Activated naive CD4-positive, alpha-beta T cell treated with anti-CD3 and anti-CD28 coated beads for 36 hours (primary cell): ENCODE measurements at regions not wholly inside any gene's neighbourhood (a gene's known extent, or its start where the extent isn't known, plus 50 kb on each side); places are given as distances from the start of the nearest gene placed in this dataset.

Experiments
- CTCF ChIA-PET: fragments of 350-600 bp; sonication (Branson Sonifier 250); formaldehyde crosslinking; loops from one replicate; lab custom pipeline; 2021; ENCODE audit warnings: antibody characterized with exemption; lab: Charles Lee
- DNase-seq: peaks from one replicate; pipeline ENCODE4 v3.0.0-alpha.2; 2020
- H3K27ac Mint-ChIP-seq: one replicate; pipeline ENCODE4 v1.8.0; 2021; ENCODE audit warnings: mild to moderate bottlenecking, mixed read lengths
- H3K27me3 Mint-ChIP-seq: one replicate; pipeline ENCODE4 v1.8.0; 2021; ENCODE audit warnings: low read depth, mixed read lengths
- H3K36me3 Mint-ChIP-seq: one replicate; pipeline ENCODE4 v1.8.0; 2021; ENCODE audit warnings: low read depth, mixed read lengths
- H3K4me1 Mint-ChIP-seq: one replicate; pipeline ENCODE4 v1.8.0; 2021; ENCODE audit warnings: low read depth, mixed read lengths
- H3K4me3 Mint-ChIP-seq: one replicate; pipeline ENCODE4 v1.8.0; 2021; ENCODE audit warnings: mild to moderate bottlenecking, moderate library complexity, mixed read lengths
- H3K9me3 Mint-ChIP-seq: one replicate; pipeline ENCODE4 v1.8.0; 2021; ENCODE audit warnings: mixed read lengths
- intact Hi-C: fragments of 100-400 bp; cut with micrococcal nuclease; formaldehyde crosslinking; loops from one replicate; pipeline ENCODE4 v1.15.1; 2023

- no peak overlapping the region for H3K27ac Mint-ChIP-seq
- peaks cover 16% of the 10 kb centered on the region for H3K4me1 Mint-ChIP-seq
- no peak overlapping the region for H3K4me3 Mint-ChIP-seq
- CTCF ChIA-PET: no interaction called here
- no peaks in the 10 kb centered on the region for H3K9me3 Mint-ChIP-seq
- H3K27me3 Mint-ChIP-seq: no peaks in the 10 kb centered on the region
- intact Hi-C loops: no loop called here
- H3K36me3 Mint-ChIP-seq: peaks cover 2% of the 10 kb centered on the region
- no peak for DNase-seq
Observed at GRCh38 chr10:31754803-31755624, 173.6 kb downstream of the ARHGAP12 start.

GRCh38 chr10:31753681-31754080, 174.9 kb downstream of the ARHGAP12 start:
- intact Hi-C loops: no loop called here
- DNase-seq: no peak
- CTCF ChIA-PET: no interaction called here
- Mint-ChIP-seq H3K4me1 (peaks cover 12% of the 10 kb centered on the region), H3K9me3 (no peaks in the 10 kb centered on the region), H3K27me3 (no peaks in the 10 kb centered on the region), H3K27ac (no peak overlapping the region), H3K36me3 (no peaks in the 10 kb centered on the region), H3K4me3 (no peak overlapping the region)

GRCh38 chr10:31752170-31752569, 176.5 kb downstream of the ARHGAP12 start:
- no peaks in the 10 kb centered on the region for H3K36me3 Mint-ChIP-seq
- intact Hi-C loops: no loop called here
- H3K27ac Mint-ChIP-seq: no peak overlapping the region
- no peak for DNase-seq
- H3K27me3 Mint-ChIP-seq: no peaks in the 10 kb centered on the region
- CTCF ChIA-PET: no interaction called here
- peaks cover 8% of the 10 kb centered on the region for H3K4me1 Mint-ChIP-seq
- no peaks in the 10 kb centered on the region for H3K9me3 Mint-ChIP-seq
- H3K4me3 Mint-ChIP-seq: no peak overlapping the region

- Mint-ChIP-seq H3K27ac (no peak overlapping the region), H3K4me1 (peaks cover 12% of the 10 kb centered on the region), H3K4me3 (no peak overlapping the region), H3K27me3 (no peaks in the 10 kb centered on the region), H3K36me3 (no peaks in the 10 kb centered on the region), H3K9me3 (no peaks in the 10 kb centered on the region)
- no peak for DNase-seq
- CTCF ChIA-PET: no interaction called here
- intact Hi-C loops: no loop called here
Observed at GRCh38 chr10:31751738-31752080, 176.9 kb downstream of the ARHGAP12 start.

DNA sequence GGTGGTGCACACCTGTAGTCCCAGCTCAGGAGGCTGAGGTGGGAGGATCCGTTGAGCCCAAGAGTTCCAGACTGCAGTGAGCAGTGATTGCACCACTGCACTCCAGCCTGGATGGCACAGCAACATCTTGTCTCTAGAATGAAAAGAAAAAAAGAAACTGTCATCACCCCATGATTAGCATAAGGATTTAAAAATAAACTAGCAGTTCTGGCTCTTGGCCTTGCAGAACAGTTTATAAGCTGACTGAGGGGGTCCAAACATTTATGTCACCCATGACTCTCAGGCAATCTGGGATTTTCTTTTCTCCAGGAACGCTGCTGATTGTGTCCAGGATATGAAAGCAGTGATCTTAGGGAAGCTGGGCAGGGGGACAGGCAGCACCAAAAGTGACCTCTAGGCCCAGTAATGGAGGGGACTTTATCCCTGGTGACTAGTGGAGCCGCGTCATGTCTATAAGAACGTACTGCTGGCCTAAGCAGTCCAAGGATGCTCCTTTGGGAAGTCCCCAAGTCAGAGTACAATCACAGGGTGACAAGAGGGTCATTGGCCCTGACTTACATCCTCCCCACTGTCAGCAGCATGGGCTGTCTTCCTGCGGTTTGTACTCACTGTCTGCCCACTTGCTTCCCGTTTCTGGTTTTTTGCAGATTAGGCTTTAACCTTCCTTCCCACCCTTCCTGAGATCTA, 177.4 kb downstream of the ARHGAP12 start:
- no peaks in the 10 kb centered on the region for H3K9me3 Mint-ChIP-seq
- intact Hi-C loops: no loop called here

GRCh38 chr10:31749981-31750840, 178.4 kb downstream of the ARHGAP12 start:
- H3K9me3 Mint-ChIP-seq: no peaks in the 10 kb centered on the region
- peaks cover 24% of the 10 kb centered on the region for H3K4me1 Mint-ChIP-seq
- intact Hi-C loops: loop anchor here (5.0 to 10.0 kb wide), 3 partner anchors 177 to 1385 kb away; partner anchors contain the start of genes ARHGAP12 and ZNF438
- no peak overlapping the region for H3K4me3 Mint-ChIP-seq
- H3K27ac Mint-ChIP-seq: no peak overlapping the region
- H3K36me3 Mint-ChIP-seq: no peaks in the 10 kb centered on the region
- CTCF ChIA-PET: interaction anchor here (0.6 to 1.9 kb wide), 5 partner anchors 41 to 1110 kb away, joined by 3 to 5 read pairs (median 3); no protein-coding TSS in a partner anchor
- no peaks in the 10 kb centered on the region for H3K27me3 Mint-ChIP-seq
- DNase-seq: no peak

More for the DNA sequence above, 177.4 kb downstream of the ARHGAP12 start:
- Mint-ChIP-seq H3K36me3 (no peaks in the 10 kb centered on the region), H3K4me3 (no peak overlapping the region), H3K27me3 (no peaks in the 10 kb centered on the region), H3K27ac (no peak overlapping the region), H3K4me1 (peaks cover 14% of the 10 kb centered on the region)
- DNase-seq: no peak
- CTCF ChIA-PET: interaction anchor here (0.7 to 1.9 kb wide), 3 partner anchors 42 to 998 kb away, joined by 3 to 5 read pairs (median 3); no protein-coding TSS in a partner anchor

- no peaks in the 10 kb centered on the region for H3K27me3 Mint-ChIP-seq
- CTCF ChIA-PET: interaction anchor here (1.9 kb wide), 1 partner anchor 40 kb away, joined by 5 read pairs; no protein-coding TSS in a partner anchor
- intact Hi-C loops: loop anchor here (5.0 to 10.0 kb wide), 3 partner anchors 178 to 1386 kb away; partner anchors contain the start of genes ARHGAP12 and ZNF438
Observed at GRCh38 chr10:31749301-31749700, 179.3 kb downstream of the ARHGAP12 start.

DNA sequence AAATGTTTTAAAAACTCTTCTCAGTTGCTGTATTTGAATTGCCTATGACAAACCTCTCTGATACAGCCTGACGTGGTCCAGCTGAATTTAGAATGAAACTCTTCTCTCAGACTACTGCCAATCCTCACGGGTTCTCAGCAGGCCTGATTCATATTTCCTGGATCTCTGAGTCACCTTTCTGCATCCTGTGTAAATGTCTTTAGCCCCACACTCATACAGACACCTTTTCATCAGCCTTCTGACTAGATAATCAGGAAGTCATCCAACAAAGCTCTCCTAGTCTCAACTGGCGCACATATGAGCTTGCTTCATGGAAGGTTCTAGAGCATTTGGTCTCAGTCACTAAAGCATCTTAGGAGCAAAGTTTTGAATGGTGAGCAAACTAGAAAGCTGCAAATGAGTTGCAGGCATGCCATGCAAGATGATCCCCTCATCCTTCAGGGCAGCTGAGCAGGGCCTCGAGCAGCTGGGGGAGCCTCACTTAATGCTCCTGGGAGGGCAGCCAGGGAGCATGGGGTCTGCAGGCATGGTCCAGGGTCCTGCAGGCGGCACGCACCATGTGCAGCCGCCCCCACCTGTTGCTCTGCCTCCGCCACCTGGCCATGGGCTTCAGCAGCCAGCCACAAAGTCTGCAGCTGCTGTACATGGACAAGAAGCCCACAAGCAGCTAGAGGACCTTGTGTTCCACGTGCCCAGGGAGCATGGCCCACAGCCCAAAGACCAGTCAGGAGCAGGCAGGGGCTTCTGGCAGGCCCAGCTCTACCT, 182.8 kb downstream of the ARHGAP12 start:
- DNase-seq: peak; percentile 84
- H3K36me3 Mint-ChIP-seq: no peaks in the 10 kb centered on the region
- no peaks in the 10 kb centered on the region for H3K27me3 Mint-ChIP-seq
- CTCF ChIA-PET: interaction anchor here (0.6 to 3.1 kb wide), 3 partner anchors 14 to 1043 kb away, joined by 3 to 12 read pairs (median 5); no protein-coding TSS in a partner anchor
- peaks cover 5% of the 10 kb centered on the region for H3K9me3 Mint-ChIP-seq
- peak overlapping the region; percentile 95 for H3K27ac Mint-ChIP-seq
- peaks cover 47% of the 10 kb centered on the region for H3K4me1 Mint-ChIP-seq
- no peak overlapping the region for H3K4me3 Mint-ChIP-seq
- intact Hi-C loops: loop anchor here (1.0 to 10.0 kb wide), 13 partner anchors 15 to 1389 kb away; partner anchors contain the start of genes ARHGAP12 and ZNF438

More at GRCh38 chr10:31749301-31749700, 179.3 kb downstream of the ARHGAP12 start:
- Mint-ChIP-seq H3K9me3 (no peaks in the 10 kb centered on the region), H3K36me3 (no peaks in the 10 kb centered on the region), H3K27ac (no peak overlapping the region), H3K4me1 (peaks cover 32% of the 10 kb centered on the region), H3K4me3 (no peak overlapping the region)
- no peak for DNase-seq

DNA sequence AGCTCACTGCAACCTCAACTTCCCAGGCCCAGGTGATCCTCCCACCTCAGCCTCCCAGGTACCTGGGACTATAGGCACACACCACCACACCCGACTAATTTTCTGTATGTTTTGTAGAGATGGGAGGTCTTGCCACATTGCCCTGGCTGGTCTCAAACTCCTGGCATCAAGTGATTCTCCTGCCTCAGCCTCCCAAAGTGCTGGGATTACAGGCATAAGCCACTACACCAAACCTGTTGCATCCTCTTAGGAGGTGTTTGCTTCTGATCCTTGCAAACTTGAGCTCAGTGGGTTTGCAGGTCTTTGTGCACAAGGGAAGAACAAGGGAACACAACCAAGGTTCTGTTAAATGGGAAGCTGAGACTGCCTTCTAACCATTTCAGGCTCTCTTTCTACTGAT, 184.6 kb downstream of the ARHGAP12 start:
- Mint-ChIP-seq H3K4me3 (no peak overlapping the region), H3K27ac (peak overlapping the region; percentile 95), H3K27me3 (no peaks in the 10 kb centered on the region), H3K9me3 (peaks cover 5% of the 10 kb centered on the region), H3K4me1 (peaks cover 44% of the 10 kb centered on the region), H3K36me3 (no peaks in the 10 kb centered on the region)
- CTCF ChIA-PET: interaction anchor here (1.0 to 3.1 kb wide), 3 partner anchors 15 to 64 kb away, joined by 3 to 12 read pairs (median 4); no protein-coding TSS in a partner anchor
- intact Hi-C loops: loop anchor here (10.0 kb wide), 1 partner anchor 1391 kb away; no protein-coding TSS in a partner anchor
- no peak for DNase-seq

GRCh38 chr10:31742255-31742654, 186.4 kb downstream of the ARHGAP12 start:
- no peak for DNase-seq
- Mint-ChIP-seq H3K27me3 (no peaks in the 10 kb centered on the region), H3K36me3 (no peaks in the 10 kb centered on the region), H3K27ac (peak overlapping the region; percentile 62), H3K4me3 (no peak overlapping the region), H3K4me1 (peaks cover 44% of the 10 kb centered on the region), H3K9me3 (peaks cover 5% of the 10 kb centered on the region)
- intact Hi-C loops: loop anchor here (10.0 kb wide), 1 partner anchor 1393 kb away; no protein-coding TSS in a partner anchor
- CTCF ChIA-PET: interaction anchor here (0.9 kb wide), 1 partner anchor 28 kb away, joined by 3 read pairs; no protein-coding TSS in a partner anchor

DNA sequence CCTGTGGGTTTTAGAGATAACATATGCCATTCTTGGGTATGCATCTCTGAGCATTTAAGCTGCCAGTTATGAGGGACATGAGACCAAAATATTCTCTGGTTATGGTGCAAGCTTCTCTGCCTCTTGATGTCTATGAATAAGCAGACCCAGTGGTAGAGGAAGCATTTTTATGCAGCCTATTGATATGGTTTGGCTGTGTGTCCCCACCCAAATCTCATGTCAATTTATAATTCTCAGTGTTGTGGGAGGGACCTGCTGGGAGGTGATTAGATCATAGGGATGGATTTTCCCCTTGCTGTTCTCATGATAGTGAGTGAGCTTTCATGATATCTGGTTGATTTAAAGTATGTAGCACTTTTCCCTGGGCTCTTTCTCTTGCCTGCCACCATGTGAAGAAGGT, 187.2 kb downstream of the ARHGAP12 start:
- intact Hi-C loops: loop anchor here (1.0 to 10.0 kb wide), 2 partner anchors 34 to 1393 kb away; no protein-coding TSS in a partner anchor
- CTCF ChIA-PET: interaction anchor here (0.6 to 0.9 kb wide), 3 partner anchors 29 to 541 kb away, joined by 3 to 4 read pairs (median 3); no protein-coding TSS in a partner anchor

More for the DNA sequence above, 187.2 kb downstream of the ARHGAP12 start:
- no peak overlapping the region for H3K4me3 Mint-ChIP-seq
- peaks cover 38% of the 10 kb centered on the region for H3K4me1 Mint-ChIP-seq
- H3K36me3 Mint-ChIP-seq: no peaks in the 10 kb centered on the region
- H3K9me3 Mint-ChIP-seq: peaks cover 9% of the 10 kb centered on the region
- no peak for DNase-seq
- H3K27ac Mint-ChIP-seq: peak overlapping the region; percentile 62
- no peaks in the 10 kb centered on the region for H3K27me3 Mint-ChIP-seq
